DND-41 (cell line): ENCODE measurements at regions not wholly inside any gene's neighbourhood (a gene's known extent, or its start where the extent isn't known, plus 50 kb on each side); places are given as distances from the start of the nearest gene placed in this dataset.

ENCODE experiments used
- ATAC-seq: fragments of 200-7000 bp; cut with Tn5 transposase; 3 replicates; pipeline ENCODE4 v1.9.1; 2021; ENCODE audit warnings: low read depth; ENCODE audit not compliant: insufficient read depth
- DNase-seq: peaks from one replicate; pipeline ENCODE4 v3.0.0-alpha.2; 2020
- H2AFZ ChIP-seq: 2 replicates; pipeline ENCODE4 v1.6.0; 2012; ENCODE audit warnings: low read depth, low read length
- H3K27ac ChIP-seq: 2 replicates; pipeline ENCODE4 v1.5.1; 2012; ENCODE audit warnings: low read length, inconsistent platforms
- H3K27me3 ChIP-seq: fragments of 200-600 bp; sonication (generic); 2 replicates; pipeline ENCODE4 v1.6.0; 2012; ENCODE audit warnings: low read length, mild to moderate bottlenecking, inconsistent platforms; ENCODE audit not compliant: insufficient read depth, poor library complexity
- H3K36me3 ChIP-seq: 2 replicates; pipeline ENCODE4 v1.5.1; 2012; ENCODE audit warnings: low read length, inconsistent platforms; ENCODE audit not compliant: insufficient read depth
- H3K4me1 ChIP-seq: 2 replicates; pipeline ENCODE4 v1.5.1; 2012; ENCODE audit warnings: mild to moderate bottlenecking, low read length; ENCODE audit not compliant: insufficient read depth
- H3K4me2 ChIP-seq: 2 replicates; pipeline ENCODE4 v1.6.0; 2012; ENCODE audit warnings: mild to moderate bottlenecking, moderate library complexity, low read length, inconsistent platforms; ENCODE audit not compliant: insufficient read depth
- H3K4me3 ChIP-seq, 2 experiments: fragments of 200-600 bp in 1 of 2; shearing (Covaris generic) in 1 of 2; 2 replicates each; pipeline ENCODE4 v1.5.1; 2012 to 2016; ENCODE audit warnings: inconsistent platforms in 2 of 2, low read length in 2 of 2, mild to moderate bottlenecking in 2 of 2, low read depth in 1 of 2, moderate library complexity in 1 of 2
- H3K79me2 ChIP-seq: 2 replicates; pipeline ENCODE4 v1.6.0; 2012; ENCODE audit warnings: low read length, inconsistent platforms; ENCODE audit not compliant: insufficient read depth
- H3K9ac ChIP-seq: 2 replicates; pipeline ENCODE4 v1.6.0; 2012; ENCODE audit warnings: low read depth, mild to moderate bottlenecking, inconsistent platforms, low read length, moderate library complexity
- H3K9me3 ChIP-seq: 2 replicates; pipeline ENCODE4 v1.5.1; 2012; ENCODE audit warnings: low read length, moderate library complexity, mild to moderate bottlenecking, inconsistent platforms; ENCODE audit not compliant: insufficient read depth, severe bottlenecking
- H4K20me1 ChIP-seq: 2 replicates; pipeline ENCODE4 v1.6.0; 2012; ENCODE audit warnings: low read length; ENCODE audit not compliant: insufficient read depth
- CTCF ChIP-seq: IDR thresholded peaks from 2 replicates; pipeline ENCODE4 v1.5.1; 2012; ENCODE audit warnings: borderline replicate concordance, low read length, moderate library complexity, mild to moderate bottlenecking; ENCODE audit not compliant: poor library complexity, severe bottlenecking; ENCODE audit errors: extremely low read depth
- EZH2 ChIP-seq: IDR thresholded peaks from 3 replicates; pipeline ENCODE4 v1.6.1; 2012; ENCODE audit warnings: borderline replicate concordance, low read depth, mild to moderate bottlenecking, moderate library complexity, low read length, inconsistent platforms; ENCODE audit not compliant: severe bottlenecking

- no peak overlapping the region for H3K4me3 ChIP-seq
- no peak overlapping the region for H3K9ac ChIP-seq
- TF ChIP-seq EZH2 (no peak), CTCF (no peak)
- H4K20me1 ChIP-seq, result no peaks in the 10 kb centered on the region
- no peaks in the 10 kb centered on the region for H3K36me3 ChIP-seq
- H3K27me3 ChIP-seq, result no peaks in the 10 kb centered on the region
- H3K4me1 ChIP-seq, result no peaks in the 10 kb centered on the region
- DNase-seq (no peak), ATAC-seq (no peak)
- no peaks in the 10 kb centered on the region for H3K9me3 ChIP-seq
- no peaks in the 10 kb centered on the region for H3K79me2 ChIP-seq
- no peak overlapping the region for H2AFZ ChIP-seq
- no peak overlapping the region for H3K4me2 ChIP-seq
- no peak overlapping the region for H3K27ac ChIP-seq
These were observed 1339.3 kb upstream of the C9orf72 start for GRCh38 chr9:28912621-28913020.

DNA sequence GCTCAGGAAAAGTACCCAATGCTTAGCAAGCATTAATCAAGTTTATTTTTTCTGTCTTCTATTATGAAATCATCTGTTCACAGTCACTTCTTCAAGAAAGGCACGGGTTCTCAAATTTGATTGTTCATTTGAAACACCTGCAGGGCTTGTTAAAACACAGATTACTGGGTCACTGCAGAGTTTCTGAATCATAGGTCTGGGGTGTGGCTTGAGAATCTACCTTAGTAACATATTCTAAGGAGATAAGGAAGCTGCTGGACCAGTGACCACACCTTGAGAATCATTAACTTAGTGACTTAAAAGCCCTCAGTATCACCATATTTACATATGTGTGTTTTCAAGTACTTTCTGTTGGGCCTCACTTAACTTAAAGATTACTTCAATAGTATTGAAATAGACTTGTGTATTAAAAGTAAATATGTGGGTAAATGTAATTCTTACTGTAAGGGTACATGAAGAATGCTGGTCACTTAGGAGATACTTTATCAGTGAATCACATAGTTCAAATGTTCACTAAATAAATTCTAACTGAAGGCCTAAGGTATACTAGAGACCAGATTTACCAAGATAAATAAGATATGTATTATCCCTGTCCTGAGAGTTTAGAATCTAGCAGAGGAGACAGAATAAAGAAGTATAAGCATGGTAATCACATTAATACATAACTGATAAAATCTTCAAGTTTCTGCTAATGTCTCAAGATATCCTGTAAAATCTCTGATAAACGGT, 1342.1 kb upstream of the C9orf72 start:
- H3K79me2 ChIP-seq, result no peaks in the 10 kb centered on the region
- H3K4me1 ChIP-seq, result no peaks in the 10 kb centered on the region
- no peaks in the 10 kb centered on the region for H3K36me3 ChIP-seq
- H3K4me2 ChIP-seq, result no peak overlapping the region
- no peak for TF ChIP-seq EZH2
- TF ChIP-seq CTCF, result no peak
- ATAC-seq, result no peak
- no peaks in the 10 kb centered on the region for H3K9me3 ChIP-seq
- no peaks in the 10 kb centered on the region for H3K27me3 ChIP-seq
- no peak for DNase-seq
- no peak overlapping the region for H3K27ac ChIP-seq
- no peak overlapping the region for H3K9ac ChIP-seq
- no peak overlapping the region for H3K4me3 ChIP-seq
- H2AFZ ChIP-seq, result no peak overlapping the region
- no peaks in the 10 kb centered on the region for H4K20me1 ChIP-seq

DNA sequence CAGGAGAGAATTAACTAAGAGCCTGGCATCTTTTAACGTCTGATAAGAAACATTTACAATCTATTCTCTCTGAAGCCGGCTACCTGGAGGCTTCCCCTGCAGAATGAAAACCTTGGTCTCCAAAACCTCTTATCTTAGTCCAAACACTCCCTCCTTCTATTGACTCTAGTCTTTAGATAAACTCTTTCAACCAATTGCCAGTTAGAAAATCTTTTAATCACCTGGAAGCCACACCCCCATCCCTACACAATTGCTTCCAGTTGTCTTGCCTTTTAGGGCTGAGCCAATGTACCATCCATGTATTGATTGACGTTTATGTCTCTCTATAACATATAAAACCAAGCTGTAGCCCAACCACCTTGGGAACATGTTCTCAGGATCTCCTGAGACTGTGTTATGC, 1343.1 kb upstream of the C9orf72 start:
- no peaks in the 10 kb centered on the region for H3K4me1 ChIP-seq
- DNase-seq (no peak), ATAC-seq (no peak)
- no peaks in the 10 kb centered on the region for H3K79me2 ChIP-seq
- no peaks in the 10 kb centered on the region for H3K27me3 ChIP-seq
- H2AFZ ChIP-seq, result no peak overlapping the region
- H4K20me1 ChIP-seq, result no peaks in the 10 kb centered on the region
- no peaks in the 10 kb centered on the region for H3K36me3 ChIP-seq
- H3K9ac ChIP-seq, result no peak overlapping the region
- no peaks in the 10 kb centered on the region for H3K9me3 ChIP-seq
- no peak for TF ChIP-seq EZH2
- no peak for TF ChIP-seq CTCF
- no peak overlapping the region for H3K4me2 ChIP-seq
- H3K4me3 ChIP-seq, result no peak overlapping the region
- H3K27ac ChIP-seq, result no peak overlapping the region
